Epithelial cell of esophagus (primary cell): ENCODE measurements at regions not wholly inside any gene's neighbourhood (a gene's known extent, or its start where the extent isn't known, plus 50 kb on each side); places are given as distances from the start of the nearest gene placed in this dataset.

Experiments used
- DNase-seq: peaks from one replicate; pipeline ENCODE4 v3.0.0; 2010; ENCODE audit warnings: low read depth
- H3K4me3 ChIP-seq: 2 replicates; pipeline ENCODE4 v1.5.1; 2011; ENCODE audit warnings: mild to moderate bottlenecking, low read length, control low read depth
- CTCF ChIP-seq: IDR thresholded peaks from 2 replicates; pipeline ENCODE4 v1.5.1; 2011; ENCODE audit warnings: low read depth, mild to moderate bottlenecking, low read length, control low read depth, inconsistent platforms; ENCODE audit not compliant: insufficient read depth; ENCODE audit errors: missing control alignments

- DNase-seq = no peak
- no peak overlapping the region for H3K4me3 ChIP-seq
- TF ChIP-seq CTCF = no peak
Observed at GRCh38 chr16:64742455-64743223, 379.2 kb downstream of the CDH11 start.

DNA sequence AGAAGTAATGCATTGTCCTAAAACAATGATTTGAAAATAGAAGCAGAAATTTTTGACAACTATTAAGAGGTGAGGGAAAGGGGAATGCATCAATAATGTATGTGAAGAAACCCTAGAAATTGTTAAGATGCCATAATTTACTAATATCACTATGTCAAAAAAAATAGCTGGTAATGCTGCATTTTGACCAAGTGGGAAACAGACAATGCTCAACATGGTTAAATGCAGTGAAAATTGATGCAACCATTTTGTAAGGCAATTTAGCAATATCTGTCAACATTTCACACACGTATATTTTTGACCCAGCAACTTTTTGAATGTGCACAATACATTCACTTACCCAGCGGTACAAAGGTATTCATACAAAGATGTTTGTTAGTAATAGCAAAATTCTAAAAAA is 381.6 kb downstream of the CDH11 start:
- no peak for DNase-seq
- no peak overlapping the region for H3K4me3 ChIP-seq
- TF ChIP-seq CTCF = no peak

- no peak for TF ChIP-seq CTCF
- H3K4me3 ChIP-seq = no peak overlapping the region
- peak; percentile 12 for DNase-seq
Observed at GRCh38 chr16:64738321-64738960, 383.4 kb downstream of the CDH11 start.

DNA sequence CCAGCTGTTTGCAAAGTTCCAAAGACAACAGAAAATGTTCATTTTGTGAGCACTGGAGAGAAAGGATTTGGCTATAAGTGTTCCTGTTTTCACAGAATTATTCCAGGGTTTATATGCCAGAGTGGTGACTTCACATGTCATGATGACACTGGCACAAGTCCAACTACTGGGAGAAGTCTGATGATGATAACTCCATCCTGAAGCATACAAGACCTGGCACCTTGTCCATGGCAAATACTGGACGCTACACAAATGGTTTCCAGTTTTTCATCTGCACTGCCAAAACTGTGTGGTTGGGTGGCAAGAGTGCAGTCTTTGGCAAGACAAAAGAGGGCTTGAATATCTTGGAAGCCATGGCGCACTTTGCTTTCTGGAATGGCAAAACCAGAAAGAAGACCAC is 385.0 kb downstream of the CDH11 start:
- DNase-seq = no peak
- H3K4me3 ChIP-seq = no peak overlapping the region

DNA sequence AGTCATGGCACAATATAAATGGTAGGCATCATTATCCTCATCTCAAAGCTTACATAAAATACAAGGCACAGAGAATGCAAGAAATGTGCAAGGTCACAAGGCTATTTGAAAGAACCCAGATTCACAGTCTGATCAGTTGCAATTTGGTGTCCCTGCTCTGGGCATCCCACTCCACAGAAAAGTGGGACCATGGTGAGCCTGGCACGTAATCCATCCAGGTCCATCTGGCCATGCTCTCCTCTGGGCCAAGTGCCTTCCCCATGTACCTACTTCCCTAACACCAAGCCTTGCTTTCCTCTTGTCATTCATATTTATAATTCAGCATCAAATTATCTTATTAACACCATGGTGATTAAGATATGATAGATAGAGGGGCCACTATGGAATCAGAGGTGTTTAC is 390.0 kb downstream of the CDH11 start:
- DNase-seq = no peak
- H3K4me3 ChIP-seq = no peak overlapping the region
- no peak for TF ChIP-seq CTCF

More for the DNA sequence above, 385.0 kb downstream of the CDH11 start:
- TF ChIP-seq CTCF = no peak

- no peak overlapping the region for H3K4me3 ChIP-seq
- TF ChIP-seq CTCF = no peak
- DNase-seq = peak; percentile 22
Observed at GRCh38 chr16:64730261-64730660, 391.6 kb downstream of the CDH11 start.
